OCI-LY1 (cell line): ENCODE measurements at regions not wholly inside any gene's neighbourhood (a gene's known extent, or its start where the extent isn't known, plus 50 kb on each side); places are given as distances from the start of the nearest gene placed in this dataset.
"Not testable (repeated sequence)": the region's sequence is repeated elsewhere in the genome, so short reads cannot be mapped to it uniquely, and the experiment has no call there.

ENCODE experiments used
- H2AFZ ChIP-seq: fragments of 200-600 bp; sonication (generic), shearing (Covaris generic); 2 replicates; pipeline ENCODE4 v1.6.0; 2014; ENCODE audit warnings: antibody characterized with exemption, mild to moderate bottlenecking, low read length
- H3F3A ChIP-seq: fragments of 200-600 bp; sonication (generic), shearing (Covaris generic); 2 replicates; pipeline ENCODE4 v1.6.0; 2014; ENCODE audit warnings: mild to moderate bottlenecking, antibody characterized with exemption, low read length, moderate library complexity; ENCODE audit not compliant: insufficient read depth
- H3K27ac ChIP-seq: fragments of 200-600 bp; sonication (generic); 2 replicates; pipeline ENCODE4 v1.5.1; 2014; ENCODE audit warnings: low read length, mixed run types, mild to moderate bottlenecking, low read depth; ENCODE audit not compliant: poor library complexity, severe bottlenecking
- H3K27me3 ChIP-seq: fragments of 200-600 bp; sonication (generic); 2 replicates; pipeline ENCODE4 v1.6.0; 2014; ENCODE audit warnings: antibody characterized with exemption, mild to moderate bottlenecking, low read length, moderate library complexity; ENCODE audit not compliant: insufficient read depth
- H3K36me3 ChIP-seq: fragments of 200-600 bp; sonication (generic); 2 replicates; pipeline ENCODE4 v1.6.1; 2014; ENCODE audit warnings: mild to moderate bottlenecking, antibody characterized with exemption, low read length, moderate library complexity, mixed read lengths; ENCODE audit not compliant: insufficient read depth
- H3K4me1 ChIP-seq: fragments of 200-600 bp; sonication (generic); 2 replicates; pipeline ENCODE4 v1.5.1; 2014; ENCODE audit warnings: mild to moderate bottlenecking, low read length, moderate library complexity; ENCODE audit not compliant: insufficient read depth, severe bottlenecking
- H3K4me2 ChIP-seq: fragments of 200-600 bp; sonication (generic), shearing (Covaris generic); 2 replicates; pipeline ENCODE4 v1.6.1; 2014; ENCODE audit warnings: low read length
- H3K4me3 ChIP-seq: fragments of 200-600 bp; sonication (generic); 2 replicates; pipeline ENCODE4 v1.5.1; 2014; ENCODE audit warnings: low read length, low read depth, mild to moderate bottlenecking, mixed read lengths; ENCODE audit not compliant: poor library complexity, severe bottlenecking
- H3K79me2 ChIP-seq: fragments of 200-600 bp; shearing (Covaris generic); 2 replicates; pipeline ENCODE4 v1.6.1; 2016; ENCODE audit warnings: mixed run types, low read length, mixed read lengths; ENCODE audit not compliant: insufficient read depth
- H3K9ac ChIP-seq: fragments of 200-600 bp; sonication (generic), shearing (Covaris generic); 2 replicates; pipeline ENCODE4 v1.6.1; 2014; ENCODE audit warnings: mild to moderate bottlenecking, low read length, mixed read lengths
- H3K9me2 ChIP-seq: fragments of 200-600 bp; sonication (generic), shearing (Covaris generic); 2 replicates; pipeline ENCODE4 v1.6.1; 2014; ENCODE audit warnings: low read depth, mild to moderate bottlenecking, low read length, mixed read lengths
- H3K9me3 ChIP-seq: fragments of 200-600 bp; shearing (Covaris generic); 2 replicates; pipeline ENCODE4 v1.6.1; 2014; ENCODE audit warnings: low read length, mixed read lengths
- H4K20me1 ChIP-seq: fragments of 200-600 bp; sonication (generic), shearing (Covaris generic); 2 replicates; pipeline ENCODE4 v1.6.0; 2016; ENCODE audit warnings: mild to moderate bottlenecking, low read length; ENCODE audit not compliant: insufficient read depth
- EZH2 ChIP-seq: fragments of 200-600 bp; sonication (generic), shearing (Covaris generic); IDR thresholded peaks from 2 replicates; pipeline ENCODE4 v1.8.0; 2017; ENCODE audit warnings: borderline replicate concordance, mixed run types, mild to moderate bottlenecking, antibody characterized with exemption, low read length, moderate library complexity, mixed read lengths
- TF ChIP-seq, protein P1 (sequence below): fragments of 200-600 bp; sonication (generic), shearing (Covaris generic); IDR thresholded peaks from 2 replicates; pipeline ENCODE4 v1.5.1; 2017; ENCODE audit warnings: mild to moderate bottlenecking, antibody characterized with exemption, low read length, moderate library complexity, mixed read lengths

DNA sequence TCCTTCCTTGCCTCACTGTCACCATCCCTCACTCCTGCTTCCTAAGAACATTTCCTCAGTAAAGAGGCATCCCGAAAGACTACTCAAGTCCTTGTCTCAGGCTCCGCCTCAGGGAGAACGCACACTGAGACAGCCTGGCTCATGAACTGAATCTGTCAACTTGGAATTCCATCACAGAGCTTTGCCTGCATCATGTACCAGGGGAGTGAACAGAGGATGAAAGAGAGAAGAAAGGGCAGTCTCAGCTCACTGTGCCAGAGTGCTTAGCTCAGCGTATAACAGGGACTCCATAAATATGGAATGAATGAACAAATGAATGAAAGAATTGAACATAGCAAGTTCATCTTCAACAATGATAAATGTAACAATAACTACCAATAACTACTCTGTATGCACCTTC is 68.7 kb upstream of the SLC1A3 start:
- no peak overlapping the region for H2AFZ ChIP-seq
- H3K79me2 ChIP-seq, result no peaks in the 10 kb centered on the region
- H3K4me1 ChIP-seq, result no peaks in the 10 kb centered on the region
- H3K4me2 ChIP-seq, result no peak overlapping the region
- no peaks in the 10 kb centered on the region for H3F3A ChIP-seq
- no peak overlapping the region for H3K9ac ChIP-seq
- TF ChIP-seq EZH2, result no peak
- TF ChIP-seq, protein P1, sequence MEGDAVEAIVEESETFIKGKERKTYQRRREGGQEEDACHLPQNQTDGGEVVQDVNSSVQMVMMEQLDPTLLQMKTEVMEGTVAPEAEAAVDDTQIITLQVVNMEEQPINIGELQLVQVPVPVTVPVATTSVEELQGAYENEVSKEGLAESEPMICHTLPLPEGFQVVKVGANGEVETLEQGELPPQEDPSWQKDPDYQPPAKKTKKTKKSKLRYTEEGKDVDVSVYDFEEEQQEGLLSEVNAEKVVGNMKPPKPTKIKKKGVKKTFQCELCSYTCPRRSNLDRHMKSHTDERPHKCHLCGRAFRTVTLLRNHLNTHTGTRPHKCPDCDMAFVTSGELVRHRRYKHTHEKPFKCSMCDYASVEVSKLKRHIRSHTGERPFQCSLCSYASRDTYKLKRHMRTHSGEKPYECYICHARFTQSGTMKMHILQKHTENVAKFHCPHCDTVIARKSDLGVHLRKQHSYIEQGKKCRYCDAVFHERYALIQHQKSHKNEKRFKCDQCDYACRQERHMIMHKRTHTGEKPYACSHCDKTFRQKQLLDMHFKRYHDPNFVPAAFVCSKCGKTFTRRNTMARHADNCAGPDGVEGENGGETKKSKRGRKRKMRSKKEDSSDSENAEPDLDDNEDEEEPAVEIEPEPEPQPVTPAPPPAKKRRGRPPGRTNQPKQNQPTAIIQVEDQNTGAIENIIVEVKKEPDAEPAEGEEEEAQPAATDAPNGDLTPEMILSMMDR, result no peak
- no peaks in the 10 kb centered on the region for H3K9me2 ChIP-seq
- no peaks in the 10 kb centered on the region for H3K36me3 ChIP-seq
- H3K4me3 ChIP-seq, result no peak overlapping the region
- no peaks in the 10 kb centered on the region for H3K27me3 ChIP-seq
- no peak overlapping the region for H3K27ac ChIP-seq
- no peaks in the 10 kb centered on the region for H3K9me3 ChIP-seq
- H4K20me1 ChIP-seq, result no peaks in the 10 kb centered on the region

DNA sequence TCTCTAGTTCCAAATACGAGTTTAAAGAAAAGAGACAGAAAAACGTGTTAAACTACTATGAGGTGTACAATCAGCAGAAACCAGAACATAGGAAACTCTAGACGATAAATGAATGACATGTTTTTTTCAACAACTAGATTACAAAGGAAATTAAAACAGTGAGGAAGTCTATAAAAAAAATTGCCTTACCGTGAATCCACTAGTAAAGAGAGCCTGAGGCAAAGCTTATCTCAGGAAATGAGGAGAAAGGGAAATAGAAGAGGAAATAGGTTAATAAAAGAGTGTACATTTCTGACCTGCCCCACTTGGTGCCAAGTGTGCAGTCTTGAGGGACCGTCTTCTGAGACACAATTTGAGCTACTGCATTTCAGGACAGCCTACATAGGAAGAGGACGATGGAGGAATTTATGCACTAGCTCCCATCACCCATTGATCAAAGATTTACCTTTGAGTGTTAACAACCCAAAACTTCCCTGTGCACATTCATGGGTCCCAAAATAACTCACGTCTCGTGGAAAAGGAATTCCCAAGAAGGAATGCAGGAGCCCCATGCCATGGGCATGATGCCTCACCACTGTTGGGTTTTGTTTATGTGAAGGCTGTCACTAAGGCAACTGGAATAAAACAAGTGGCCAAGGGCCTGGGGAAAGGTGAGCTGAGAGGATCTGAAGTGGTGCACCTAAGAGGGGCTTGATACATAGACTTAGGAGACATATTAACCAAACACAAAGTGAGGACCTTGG is 53.6 kb upstream of the SLC1A3 start:
- no peaks in the 10 kb centered on the region for H3K27me3 ChIP-seq
- no peaks in the 10 kb centered on the region for H3K36me3 ChIP-seq
- no peak overlapping the region for H3K9ac ChIP-seq
- H3F3A ChIP-seq, result no peaks in the 10 kb centered on the region
- H3K4me1 ChIP-seq, result no peaks in the 10 kb centered on the region
- H3K27ac ChIP-seq, result no peak overlapping the region
- H3K79me2 ChIP-seq, result no peaks in the 10 kb centered on the region
- no peak overlapping the region for H2AFZ ChIP-seq
- H3K4me3 ChIP-seq, result no peak overlapping the region
- no peaks in the 10 kb centered on the region for H3K9me3 ChIP-seq
- H3K9me2 ChIP-seq, result no peaks in the 10 kb centered on the region
- no peaks in the 10 kb centered on the region for H4K20me1 ChIP-seq
- TF ChIP-seq, protein P1, result no peak
- no peak for TF ChIP-seq EZH2
- H3K4me2 ChIP-seq, result no peak overlapping the region

DNA sequence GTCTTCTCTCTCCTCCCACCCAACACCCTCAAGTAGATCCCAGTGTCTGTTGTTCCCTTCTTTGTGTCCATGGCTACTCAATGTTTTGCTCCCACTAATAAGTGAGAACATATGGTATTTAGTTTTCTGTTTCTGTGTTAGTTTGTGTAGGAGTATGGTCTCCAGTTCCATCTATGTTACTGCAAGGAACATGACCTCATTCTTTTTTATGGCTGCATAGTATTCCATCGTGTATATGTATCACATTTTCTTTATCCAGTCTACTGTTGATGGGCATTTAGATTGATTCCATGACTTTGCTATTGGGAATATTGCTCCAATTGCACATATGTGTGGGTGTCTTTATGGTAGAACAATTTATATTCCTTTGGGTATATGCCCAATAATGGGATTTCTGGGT is 51.4 kb upstream of the SLC1A3 start:
- not testable (repeated sequence) for H3K79me2 ChIP-seq, H3K4me2 ChIP-seq, H2AFZ ChIP-seq, H3K9ac ChIP-seq, H3F3A ChIP-seq, H3K9me3 ChIP-seq, H3K9me2 ChIP-seq, H3K27ac ChIP-seq, H3K4me3 ChIP-seq, H3K27me3 ChIP-seq, H4K20me1 ChIP-seq, H3K4me1 ChIP-seq, H3K36me3 ChIP-seq
